Right lobe of liver (tissue), 6 donors: ENCODE measurements at regions not wholly inside any gene's neighbourhood (a gene's known extent, or its start where the extent isn't known, plus 50 kb on each side); places are given as distances from the start of the nearest gene placed in this dataset.
A peak's percentile ranks its signal among the peaks of the same experiment; 100 is the strongest.

Experiments used
- ATAC-seq, 4 donors: fragments of 200-7000 bp; cut with Tn5 transposase; one replicate each; pipeline ENCODE4 v1.9.1; 2020; ENCODE audit warnings: mild to moderate bottlenecking in 4 of 4, moderate library complexity in 4 of 4
- DNase-seq, 3 donors: peaks; one replicate each; pipeline ENCODE4 v3.0.0-alpha.2; 2020
- H3K27ac ChIP-seq, 3 donors: fragments of 200-600 bp; one replicate each; pipeline ENCODE4 v1.8.0; 2022
- H3K27me3 ChIP-seq, 2 donors: fragments of 200-600 bp; one replicate each; pipeline ENCODE4 v1.8.0; 2022
- H3K36me3 ChIP-seq, 4 donors: fragments of 200-600 bp; sonication (generic) in 1 of 4; one replicate each; pipeline versions ENCODE4 v1.5.1 to v1.8.0; 2017 to 2022; ENCODE audit warnings: control low read depth in 1 of 4
- H3K4me1 ChIP-seq, 4 donors: fragments of 200-600 bp; sonication (generic) in 1 of 4; one replicate each; pipeline versions ENCODE4 v1.5.1 to v1.8.0; 2017 to 2022; ENCODE audit warnings: control low read depth in 1 of 4
- H3K4me3 ChIP-seq, 3 donors: fragments of 200-600 bp; one replicate each; pipeline ENCODE4 v1.8.0; 2022
- H3K9me3 ChIP-seq, 4 donors: fragments of 200-600 bp; sonication (generic) in 1 of 4; one replicate each; pipeline versions ENCODE4 v1.5.1 to v1.8.0; 2017 to 2022; ENCODE audit warnings: control low read depth in 1 of 4
- POLR2A ChIP-seq: fragments of 450-650 bp; IDR thresholded peaks from one replicate; pipeline ENCODE4 v1.6.1; 2017; ENCODE audit warnings: antibody characterized with exemption, mild to moderate bottlenecking
- WGBS: methylation state at CpG from one replicate; pipeline ENCODE4 v1.1.6; 2018; ENCODE audit warnings: low coverage, low lambda C conversion rate; ENCODE audit not compliant: insufficient coverage; ENCODE audit errors: missing lambda C conversion rate; 5-methylcytosine and 5-hydroxymethylcytosine counted together
- intact Hi-C, 2 donors: fragments of 100-400 bp; cut with DNase I; formaldehyde crosslinking; loops; one replicate each; pipeline versions ENCODE4 v1.11.2 to v1.14.1; 2022
- TF ChIP-seq, protein P1 (sequence below), 4 donors: fragments of 200-600 bp in 3 of 4; fragments of 450-650 bp in 1 of 4; IDR thresholded peaks; one replicate each; pipeline versions ENCODE4 v1.5.1 to v1.8.0; 2016 to 2022; ENCODE audit warnings: antibody characterized with exemption in 4 of 4, mild to moderate bottlenecking in 2 of 4
- donor health status: DM: no; HTN: yes; CAD: no.
- donor health status: DM: no; HTN: no; CAD: no.
- donor health status: DM: no; HTN: no; CAD: no.
- donor health status: DM: no; HTN: yes; CAD: no.
- donor health status: DM: no; HTN: yes; CAD: no.

DNA sequence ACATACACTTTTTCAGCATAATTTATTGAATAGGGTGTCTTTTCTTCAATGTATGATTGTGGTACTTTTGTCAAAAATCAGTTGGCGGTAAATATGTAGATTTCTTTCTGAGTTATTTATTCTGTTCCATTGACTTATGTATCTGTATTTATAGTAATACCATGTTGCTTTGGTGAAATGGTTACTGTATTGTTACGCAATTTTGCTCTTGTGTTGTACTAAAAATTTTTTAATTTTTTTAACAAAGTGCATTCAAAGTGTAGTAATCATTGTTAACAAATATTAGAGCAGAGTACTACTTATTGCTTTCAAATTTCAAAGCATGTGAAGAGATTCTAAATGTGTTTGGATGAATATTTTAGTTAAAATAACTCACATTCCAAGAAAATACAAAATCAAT lies 915.4 kb downstream of the PCDH19 start:
- H3K4me1 ChIP-seq = no peaks in the 10 kb centered on the region
- no peak overlapping the region for H3K27ac ChIP-seq
- H3K4me3 ChIP-seq = no peak overlapping the region
- no peak for ATAC-seq
- intact Hi-C loops = no loop called here
- TF ChIP-seq, protein P1, sequence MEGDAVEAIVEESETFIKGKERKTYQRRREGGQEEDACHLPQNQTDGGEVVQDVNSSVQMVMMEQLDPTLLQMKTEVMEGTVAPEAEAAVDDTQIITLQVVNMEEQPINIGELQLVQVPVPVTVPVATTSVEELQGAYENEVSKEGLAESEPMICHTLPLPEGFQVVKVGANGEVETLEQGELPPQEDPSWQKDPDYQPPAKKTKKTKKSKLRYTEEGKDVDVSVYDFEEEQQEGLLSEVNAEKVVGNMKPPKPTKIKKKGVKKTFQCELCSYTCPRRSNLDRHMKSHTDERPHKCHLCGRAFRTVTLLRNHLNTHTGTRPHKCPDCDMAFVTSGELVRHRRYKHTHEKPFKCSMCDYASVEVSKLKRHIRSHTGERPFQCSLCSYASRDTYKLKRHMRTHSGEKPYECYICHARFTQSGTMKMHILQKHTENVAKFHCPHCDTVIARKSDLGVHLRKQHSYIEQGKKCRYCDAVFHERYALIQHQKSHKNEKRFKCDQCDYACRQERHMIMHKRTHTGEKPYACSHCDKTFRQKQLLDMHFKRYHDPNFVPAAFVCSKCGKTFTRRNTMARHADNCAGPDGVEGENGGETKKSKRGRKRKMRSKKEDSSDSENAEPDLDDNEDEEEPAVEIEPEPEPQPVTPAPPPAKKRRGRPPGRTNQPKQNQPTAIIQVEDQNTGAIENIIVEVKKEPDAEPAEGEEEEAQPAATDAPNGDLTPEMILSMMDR (IDR thresholded peaks at IDR 0.05) = no peak
- no peak for TF ChIP-seq POLR2A
- 62% methylated on average over 2 of the region's 2 CpGs for WGBS
- H3K9me3 ChIP-seq = no peaks in the 10 kb centered on the region
- H3K36me3 ChIP-seq = no peaks in the 10 kb centered on the region
- no peak for DNase-seq
- no peaks in the 10 kb centered on the region for H3K27me3 ChIP-seq

DNA sequence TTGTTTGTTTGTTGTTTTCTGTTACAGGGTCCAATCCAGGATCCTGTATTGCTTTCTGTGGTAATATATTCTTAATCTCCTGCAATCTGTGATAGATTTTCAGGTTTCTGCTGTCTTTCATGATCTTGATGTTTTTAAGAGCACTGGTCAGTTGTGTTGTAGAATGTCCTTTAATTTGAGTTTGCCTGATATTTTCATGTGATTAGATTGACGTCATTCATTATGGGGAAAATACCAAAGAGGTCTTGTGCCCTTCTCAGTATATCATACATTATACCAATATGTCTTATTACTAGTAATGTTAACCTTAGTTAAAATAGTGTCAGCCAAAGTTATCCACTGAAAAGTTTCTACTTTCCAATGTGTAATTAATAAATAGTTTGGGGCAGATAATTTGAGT lies 929.3 kb downstream of the PCDH19 start:
- no peak overlapping the region for H3K4me3 ChIP-seq

DNA sequence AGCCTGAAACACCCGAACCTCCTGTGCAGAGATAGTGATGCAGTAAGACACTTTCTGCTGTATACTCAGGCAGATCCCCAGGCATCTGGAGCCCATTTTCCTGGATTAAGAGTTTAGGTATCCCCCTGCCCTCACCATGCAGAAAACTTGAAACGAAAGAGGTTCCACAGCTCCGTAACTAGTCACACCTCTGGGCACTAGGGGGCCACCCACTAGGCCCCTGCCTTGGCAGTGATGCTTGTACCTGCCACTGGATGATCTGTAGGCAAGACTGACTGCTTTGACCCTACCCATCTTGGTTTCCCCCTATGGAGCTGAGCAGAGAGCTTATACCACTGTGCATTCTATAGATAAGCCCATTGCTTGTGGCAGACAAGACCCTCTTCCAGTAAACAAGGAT lies 940.6 kb downstream of the PCDH19 start:
- intact Hi-C loops = no loop called here
- TF ChIP-seq, protein P1 (IDR thresholded peaks at IDR 0.05) = no peak
- no peak for TF ChIP-seq POLR2A
- Histone ChIP-seq H3K27ac (no peak overlapping the region), H3K27me3 (no peaks in the 10 kb centered on the region), H3K36me3 (no peaks in the 10 kb centered on the region), H3K4me3 (no peak overlapping the region), H3K9me3 (no peaks in the 10 kb centered on the region), H3K4me1 (no peaks in the 10 kb centered on the region)
- no peak for DNase-seq
- no peak for ATAC-seq
- WGBS = 63% methylated on average over 2 of the region's 3 CpGs

More for the DNA sequence above, 929.3 kb downstream of the PCDH19 start:
- Histone ChIP-seq H3K27me3 (peaks cover 0 to 7% of the 10 kb centered on the region in 2 donors), H3K9me3 (no peaks in the 10 kb centered on the region), H3K27ac (no peak overlapping the region), H3K36me3 (no peaks in the 10 kb centered on the region), H3K4me1 (no peaks in the 10 kb centered on the region)
- TF ChIP-seq POLR2A = no peak
- TF ChIP-seq, protein P1 (IDR thresholded peaks at IDR 0.05) = no peak
- ATAC-seq (no peak), DNase-seq (no peak)
- 29% methylated on average over 1 of the region's 1 CpG for WGBS
- intact Hi-C loops = no loop called here

DNA sequence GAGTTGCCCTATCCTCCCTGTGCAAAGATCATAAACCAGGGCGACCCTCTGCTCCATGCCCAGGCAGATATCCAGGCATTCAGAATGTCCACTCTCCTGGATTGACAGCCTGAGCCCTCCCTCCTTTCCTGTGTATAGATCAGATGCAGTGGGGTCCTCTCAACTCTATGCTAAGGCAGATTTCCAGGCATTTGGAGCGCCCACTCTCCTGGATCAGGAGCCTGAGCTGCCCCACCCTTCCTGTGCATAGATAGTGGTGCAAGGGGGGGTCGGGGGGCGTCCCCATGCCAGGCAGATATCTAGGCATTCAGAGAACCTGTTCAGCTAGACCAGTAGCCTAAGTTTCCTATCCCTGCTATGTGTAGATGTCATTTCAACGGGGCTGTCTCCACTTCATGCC lies 941.1 kb downstream of the PCDH19 start:
- H3K9me3 ChIP-seq = no peaks in the 10 kb centered on the region
- no peak for ATAC-seq
- TF ChIP-seq POLR2A = no peak
- TF ChIP-seq, protein P1 (IDR thresholded peaks at IDR 0.05) = no peak
- H3K4me1 ChIP-seq = no peaks in the 10 kb centered on the region
- WGBS = 40% methylated on average over 1 of the region's 5 CpGs
- no peaks in the 10 kb centered on the region for H3K36me3 ChIP-seq
- no peak overlapping the region for H3K27ac ChIP-seq
- intact Hi-C loops = no loop called here
- DNase-seq = peak in 1 of 3 donors; percentile 20
- no peaks in the 10 kb centered on the region for H3K27me3 ChIP-seq
- H3K4me3 ChIP-seq = no peak overlapping the region

DNA sequence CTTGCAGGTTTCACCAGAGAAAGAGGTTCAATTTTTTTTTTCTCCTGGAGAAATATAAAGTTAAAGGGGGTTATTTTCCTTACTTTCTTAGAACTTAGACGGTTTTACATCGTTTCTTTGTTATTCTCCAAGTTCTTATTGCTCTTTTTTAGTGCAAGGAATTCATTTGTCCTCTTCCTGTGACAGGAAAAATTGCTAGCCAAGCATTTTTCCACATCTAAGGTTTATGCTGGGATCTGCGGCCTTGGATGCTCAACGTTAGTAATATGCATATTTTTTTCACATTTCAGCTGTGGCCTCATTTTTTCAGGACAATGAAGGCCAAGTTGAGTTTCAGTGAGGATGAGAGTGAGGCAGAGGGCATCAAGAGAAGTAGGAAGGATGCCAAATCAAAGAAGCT lies 948.9 kb downstream of the PCDH19 start:
- WGBS = 17% methylated on average over 4 of the region's 4 CpGs
- no peaks in the 10 kb centered on the region for H3K4me1 ChIP-seq
- no peaks in the 10 kb centered on the region for H3K27me3 ChIP-seq
- TF ChIP-seq POLR2A = no peak
- TF ChIP-seq, protein P1 (IDR thresholded peaks at IDR 0.05) = no peak
- H3K4me3 ChIP-seq = no peak overlapping the region
- no peak for ATAC-seq
- intact Hi-C loops = no loop called here
- no peaks in the 10 kb centered on the region for H3K36me3 ChIP-seq
- no peaks in the 10 kb centered on the region for H3K9me3 ChIP-seq
- H3K27ac ChIP-seq = no peak overlapping the region
- DNase-seq = no peak
